ENCODE measurements at regions not wholly inside any gene's neighbourhood (a gene's known extent, or its start where the extent isn't known, plus 50 kb on each side); places are given as distances from the start of the nearest gene placed in this dataset.

GRCh38 chr10:98331885-98332284, 63.9 kb upstream of the LOXL4 start:
- H3K9me1 ChIP-seq (ENCODE audit: insufficient read depth, low read length), result peaks cover 7% of the 10 kb centered on the region
- H4K91ac ChIP-seq (ENCODE audit: insufficient read depth, low read depth, low read length), result no peak overlapping the region; the same call in 1 of the 2 replicates
- peak overlapping the region; percentile 36; the same call in 1 of the 2 replicates for H2BK120ac ChIP-seq (ENCODE audit: low read depth, low read length)
- no peak overlapping the region for H2AK9ac ChIP-seq (replicated peaks; ENCODE audit: low read depth, low read length, poor library complexity)
- no peak overlapping the region for H3K56ac ChIP-seq (ENCODE audit: extremely low read depth, insufficient read depth, low read length)
- TF ChIP-seq CTCF (conservative IDR thresholded peaks at IDR 0.05; ENCODE audit: low read depth, low read length), result peak; percentile 14; the same call in 1 of the 2 replicates
- TF ChIP-seq USF2 (IDR thresholded peaks at IDR 0.05; ENCODE audit: low read depth, low read length), result no peak
- no peaks in the 10 kb centered on the region for H3K36me3 ChIP-seq (ENCODE audit: control insufficient read depth, insufficient read depth, low read length)
- no TSS peak for BruUV-seq (replicated peaks)
- no peak for DNase-seq
- no peak overlapping the region for H3K27ac ChIP-seq (ENCODE audit: insufficient read depth, low read length)
- H4K20me1 ChIP-seq (ENCODE audit: insufficient read depth, low read length), result no peaks in the 10 kb centered on the region
- H2BK5ac ChIP-seq (ENCODE audit: low read depth, low read length, poor library complexity, severe bottlenecking), result no peak overlapping the region
- no peak overlapping the region; the same call in 1 of the 2 replicates for H2AK5ac ChIP-seq (ENCODE audit: low read depth, low read length)
- dilution Hi-C loops (cut with HindIII; ENCODE audit: low sequenced_read_pairs, unreplicated experiment), result no loop called here
- no peak overlapping the region for H3K9ac ChIP-seq (ENCODE audit: low read depth, low read length)
- H4K5ac ChIP-seq (ENCODE audit: low read depth, low read length), result no peak overlapping the region
- H2AFZ ChIP-seq (replicated peaks; ENCODE audit: low read length, poor library complexity), result no peak overlapping the region
- peaks cover 5% of the 10 kb centered on the region for H3K9me3 ChIP-seq (ENCODE audit: control insufficient read depth, insufficient read depth, low read length)
- 100% methylated on average over 2 of the region's 6 CpGs; no CpG with 5 or more reads in 1 of the 2 experiments for WGBS, 2 experiments (ENCODE audit: extremely low coverage in 2 of 2, insufficient read length in 1 of 2)
- peaks cover 4% of the 10 kb centered on the region for H3K4me1 ChIP-seq (ENCODE audit: control insufficient read depth, insufficient read depth, low read length)
- no peaks in the 10 kb centered on the region for H3K79me1 ChIP-seq (ENCODE audit: low read depth in 1 of 2, low read length in 2 of 2)
- no peak overlapping the region for H3K4me2 ChIP-seq (ENCODE audit: low read depth, low read length)
- H2BK15ac ChIP-seq (ENCODE audit: low read depth, low read length), result peak overlapping the region; percentile 10; the same call in 1 of the 3 replicates
- no peak for ATAC-seq (ENCODE audit: low read depth)
- H3K4ac ChIP-seq (ENCODE audit: low read depth, low read length), result peak overlapping the region; percentile 48; the same call in 1 of the 2 replicates
- H3K23ac ChIP-seq (ENCODE audit: low read depth, low read length), result no peak overlapping the region
- 0 out of 4 replicates have a peak overlapping the region, but pooled peaks of 1 of the 2 experiments have one; percentile 2 for H4K8ac ChIP-seq (ENCODE audit: low read depth in 2 of 2, low read length in 2 of 2)
- ChIA-PET POLR2A (ENCODE audit: unreplicated experiment) (no interaction called here), CTCF (interaction anchor here (1.0 to 2.1 kb wide), 4 partner anchors 9 to 63 kb away, joined by 3 to 6 read pairs (median 4); no protein-coding TSS in a partner anchor)
- no peak overlapping the region for H3K18ac ChIP-seq (ENCODE audit: low read depth, low read length)
- H3K27me3 ChIP-seq (ENCODE audit: control insufficient read depth, insufficient read depth, low read length), result no peaks in the 10 kb centered on the region
- H3K4me3 ChIP-seq (ENCODE audit: insufficient read depth, low read depth, low read length), result no peak overlapping the region
- intact Hi-C loops (cut with micrococcal nuclease), result loop anchor here (2.0 kb wide), 1 partner anchor 47 kb away; no protein-coding TSS in a partner anchor
- peak overlapping the region; percentile 43; the same call in 1 of the 2 replicates for H2BK20ac ChIP-seq (ENCODE audit: low read depth, low read length)
- no peak overlapping the region for H3K14ac ChIP-seq (replicated peaks; ENCODE audit: low read depth, low read length)
- in situ Hi-C loops (cut with MboI; ENCODE audit: low sequenced_read_pairs), result no loop called here
